GM12878 (cell line): ENCODE measurements at regions not wholly inside any gene's neighbourhood (a gene's known extent, or its start where the extent isn't known, plus 50 kb on each side); places are given as distances from the start of the nearest gene placed in this dataset.

Experiments
- ATF3 ChIP-seq: IDR thresholded peaks from 2 replicates; pipeline ENCODE4 v1.6.1; 2011; ENCODE audit warnings: low read depth, mild to moderate bottlenecking, low read length, moderate library complexity, borderline replicate concordance; ENCODE audit errors: extremely low read depth
- CTCF ChIP-seq, 3 experiments: IDR thresholded peaks in 2 of 3; conservative IDR thresholded peaks in 1 of 3; 2 replicates each; pipeline ENCODE4 v1.5.1; 2011; ENCODE audit warnings: low read depth in 3 of 3, low read length in 3 of 3, mild to moderate bottlenecking in 3 of 3, control low read depth in 2 of 3, moderate library complexity in 2 of 3, inconsistent platforms in 1 of 3, mixed read lengths in 1 of 3; ENCODE audit not compliant: control insufficient read depth in 2 of 3, insufficient read depth in 1 of 3; ENCODE audit errors: extremely low read depth in 1 of 3
- JUNB ChIP-seq: IDR thresholded peaks from 2 replicates; pipeline ENCODE4 v1.6.1; 2016; ENCODE audit warnings: antibody characterized with exemption, mild to moderate bottlenecking
- NBN ChIP-seq: fragments of 450-650 bp; IDR thresholded peaks from 2 replicates; pipeline ENCODE4 v1.6.1; 2016
- POLR2A ChIP-seq: IDR thresholded peaks from 2 replicates; pipeline ENCODE4 v1.6.1; 2011; ENCODE audit warnings: low read depth, mild to moderate bottlenecking, low read length
- REST ChIP-seq: IDR thresholded peaks from 2 replicates; pipeline ENCODE4 v1.6.1; 2012; ENCODE audit warnings: mild to moderate bottlenecking, low read depth, low read length
- STAT1 ChIP-seq: fragments of 450-650 bp; conservative IDR thresholded peaks from 2 replicates; pipeline ENCODE4 v1.6.1; 2014; ENCODE audit warnings: antibody characterized with exemption, mild to moderate bottlenecking
- TCF12 ChIP-seq: IDR thresholded peaks from 2 replicates; pipeline ENCODE4 v1.6.1; 2011; ENCODE audit warnings: low read depth, mild to moderate bottlenecking, low read length
- USF2 ChIP-seq: IDR thresholded peaks from 2 replicates; pipeline ENCODE4 v1.6.1; 2011; ENCODE audit warnings: low read depth, low read length, improper control_type of control experiment, borderline replicate concordance
- YBX1 ChIP-seq: fragments of 450-650 bp; IDR thresholded peaks from 2 replicates; pipeline ENCODE4 v1.6.1; 2016; ENCODE audit warnings: antibody characterized with exemption
- ZNF217 ChIP-seq: fragments of 450-650 bp; IDR thresholded peaks from 2 replicates; pipeline ENCODE4 v1.6.1; 2017; ENCODE audit warnings: antibody characterized with exemption, mild to moderate bottlenecking

GRCh38 chr1:59046134-59046533 is 250.8 kb upstream of the FGGY start:
- TF ChIP-seq USF2 = no peak
- TF ChIP-seq STAT1 = no peak
- no peak for TF ChIP-seq NBN
- no peak for TF ChIP-seq YBX1
- TF ChIP-seq TCF12 = no peak
- no peak for TF ChIP-seq CTCF (IDR thresholded peaks at IDR 0.05 in 2 of 3, conservative IDR thresholded peaks at IDR 0.05 in 1 of 3; ENCODE audit: control insufficient read depth in 2 of 3, extremely low read depth in 1 of 3, insufficient read depth in 1 of 3, low read depth in 3 of 3, low read length in 3 of 3)
- no peak for TF ChIP-seq POLR2A
- no peak for TF ChIP-seq REST
- TF ChIP-seq ATF3 = no peak
- no peak for TF ChIP-seq ZNF217
- TF ChIP-seq JUNB = no peak
